HFF-Myc (cell line): ENCODE measurements at regions not wholly inside any gene's neighbourhood (a gene's known extent, or its start where the extent isn't known, plus 50 kb on each side); places are given as distances from the start of the nearest gene placed in this dataset.

Source experiments
- DNase-seq: peaks from one replicate; pipeline ENCODE4 v3.0.0-alpha.2; 2011; ENCODE audit warnings: low read depth; ENCODE audit errors: extremely low read depth
- H3K4me3 ChIP-seq: replicated peaks from 2 replicates; pipeline ENCODE4 v1.5.1; 2011; ENCODE audit warnings: low read depth, mild to moderate bottlenecking, control low read depth, low read length
- CTCF ChIP-seq: IDR thresholded peaks from 2 replicates; pipeline ENCODE4 v1.5.1; 2012; ENCODE audit warnings: mild to moderate bottlenecking, low read depth, low read length, control low read depth; ENCODE audit errors: missing control alignments

GRCh38 chr13:79684371-79684770 lies 203.4 kb downstream of the NDFIP2 start:
- H3K4me3 ChIP-seq, result no peak overlapping the region
- no peak for TF ChIP-seq CTCF
- peak; percentile 19 for DNase-seq

- DNase-seq, result no peak
- no peak overlapping the region for H3K4me3 ChIP-seq
- TF ChIP-seq CTCF, result no peak
Observed at GRCh38 chr13:79682164-79682563, 201.2 kb downstream of the NDFIP2 start.

GRCh38 chr13:79681069-79681468 lies 200.1 kb downstream of the NDFIP2 start:
- no peak overlapping the region for H3K4me3 ChIP-seq
- no peak for DNase-seq
- TF ChIP-seq CTCF, result no peak

GRCh38 chr13:79680485-79680884 lies 199.5 kb downstream of the NDFIP2 start:
- TF ChIP-seq CTCF, result no peak
- no peak overlapping the region for H3K4me3 ChIP-seq
- DNase-seq, result no peak

GRCh38 chr13:79679334-79679733 lies 198.4 kb downstream of the NDFIP2 start:
- DNase-seq, result peak; percentile 59
- no peak overlapping the region for H3K4me3 ChIP-seq
- TF ChIP-seq CTCF, result peak; percentile 84

- TF ChIP-seq CTCF, result no peak
- no peak for DNase-seq
- no peak overlapping the region for H3K4me3 ChIP-seq
Observed at GRCh38 chr13:79678100-79678499, 197.1 kb downstream of the NDFIP2 start.

- no peak for DNase-seq
- TF ChIP-seq CTCF, result no peak
- H3K4me3 ChIP-seq, result no peak overlapping the region
Observed at GRCh38 chr13:79675931-79676660, 195.1 kb downstream of the NDFIP2 start.
